HCT116 (cell line): ENCODE measurements at regions not wholly inside any gene's neighbourhood (a gene's known extent, or its start where the extent isn't known, plus 50 kb on each side); places are given as distances from the start of the nearest gene placed in this dataset.

ENCODE experiments used
- ATAC-seq: fragments of 200-7000 bp; cut with Tn5 transposase; 2 replicates; pipeline ENCODE4 v1.9.1; 2020; ENCODE audit warnings: mild to moderate bottlenecking, moderate library complexity
- BruUV-seq: library from RNA; stranded (reverse); fragments of 400-500 nt; replicated peaks from 2 replicates; lab custom pipeline; 2021; lab: Mats Ljungman, UMichigan
- CTCF ChIA-PET: fragments of 300-600 bp; sonication (Branson Sonifier 250); formaldehyde crosslinking; loops from one replicate; lab custom pipeline; 2021; ENCODE audit warnings: antibody characterized with exemption; lab: Charles Lee
- POLR2A ChIA-PET: fragments of 300-600, 350-600 bp; sonication (Branson Sonifier 250); formaldehyde crosslinking; loops from one replicate; lab custom pipeline; 2021; ENCODE audit warnings: antibody characterized with exemption; lab: Charles Lee
- RAD21 ChIA-PET, 2 experiments: fragments of 300-600 bp; sonication (Branson Sonifier 250); formaldehyde crosslinking; loops; one replicate each; lab custom pipeline; 2023; ENCODE audit warnings: low total read pairs in 2 of 2; ENCODE audit not compliant: uncharacterized antibody in 2 of 2, unreplicated experiment in 2 of 2, low non-redundant PET in 1 of 2; lab: Charles Lee
- DNase-seq: peaks from one replicate; pipeline ENCODE4 v3.0.0-alpha.2; 2010; ENCODE audit warnings: low read depth, low spot score
- H2AFZ ChIP-seq: fragments of 200-600 bp; shearing (Covaris generic), sonication (generic); 2 replicates; pipeline ENCODE4 v1.6.1; 2017; ENCODE audit warnings: low read depth, mixed run types, mixed read lengths, antibody characterized with exemption, low read length; ENCODE audit not compliant: poor library complexity, severe bottlenecking
- H3K27ac ChIP-seq: 2 replicates; pipeline ENCODE4 v1.5.1; 2012; ENCODE audit warnings: low read depth, low read length
- H3K27me3 ChIP-seq: fragments of 200-600 bp; sonication (generic); 2 replicates; pipeline ENCODE4 v1.6.1; 2016; ENCODE audit warnings: mixed run types, low read length, mixed read lengths; ENCODE audit not compliant: insufficient read depth
- H3K36me3 ChIP-seq, 2 experiments: fragments of 200-500 bp in 1 of 2; fragments of 200-600 bp in 1 of 2; sonication (Bioruptor generic) in 1 of 2; sonication (generic) in 1 of 2; 2 replicates each; pipeline versions ENCODE4 v1.5.1 to v1.6.1; 2014 to 2016; ENCODE audit warnings: low read length in 2 of 2, inconsistent platforms in 1 of 2, mixed read lengths in 1 of 2, mixed run types in 1 of 2; ENCODE audit not compliant: insufficient read depth in 2 of 2, control insufficient read depth in 1 of 2
- H3K4me1 ChIP-seq, 2 experiments: fragments of 200-600 bp in 1 of 2; sonication (generic) in 1 of 2; 2 replicates each; pipeline versions ENCODE4 v1.5.1 to v1.6.1; 2012 to 2017; ENCODE audit warnings: low read length in 2 of 2, inconsistent platforms in 1 of 2, mild to moderate bottlenecking in 1 of 2, mixed read lengths in 1 of 2, mixed run types in 1 of 2, moderate library complexity in 1 of 2; ENCODE audit not compliant: insufficient read depth in 2 of 2, control insufficient read depth in 1 of 2
- H3K4me2 ChIP-seq: fragments of 200-600 bp; sonication (generic); 2 replicates; pipeline ENCODE4 v1.6.1; 2017; ENCODE audit warnings: mixed run types, low read length, mixed read lengths
- H3K4me3 ChIP-seq, 2 experiments: fragments of 200-600 bp in 1 of 2; sonication (generic) in 1 of 2; replicated peaks in 1 of 2; 2 replicates each; pipeline ENCODE4 v1.5.1; 2011 to 2016; ENCODE audit warnings: low read length in 2 of 2, control low read depth in 1 of 2, low read depth in 1 of 2, mild to moderate bottlenecking in 1 of 2, mixed read lengths in 1 of 2, mixed run types in 1 of 2
- H3K79me2 ChIP-seq: fragments of 200-600 bp; sonication (generic); 2 replicates; pipeline ENCODE4 v1.6.1; 2017; ENCODE audit warnings: mild to moderate bottlenecking, mixed run types, low read length, moderate library complexity, mixed read lengths; ENCODE audit not compliant: insufficient read depth
- H3K9ac ChIP-seq: fragments of 200-600 bp; sonication (generic); 2 replicates; pipeline ENCODE4 v1.6.1; 2016; ENCODE audit warnings: low read length, mixed read lengths
- H3K9me2 ChIP-seq: fragments of 200-600 bp; sonication (generic), shearing (Covaris generic); 2 replicates; pipeline ENCODE4 v1.6.1; 2017; ENCODE audit warnings: mixed run types, mild to moderate bottlenecking, moderate library complexity; ENCODE audit not compliant: insufficient read depth
- H3K9me3 ChIP-seq, 2 experiments: fragments of 200-500 bp in 1 of 2; fragments of 200-600 bp in 1 of 2; sonication (Bioruptor generic) in 1 of 2; sonication (generic) in 1 of 2; 2 replicates each; pipeline ENCODE4 v1.6.1; 2014 to 2017; ENCODE audit warnings: low read length in 2 of 2, mixed read lengths in 2 of 2, inconsistent platforms in 1 of 2, low read depth in 1 of 2, mild to moderate bottlenecking in 1 of 2, mixed run types in 1 of 2, moderate library complexity in 1 of 2; ENCODE audit not compliant: control insufficient read depth in 1 of 2, insufficient read depth in 1 of 2
- H4K20me1 ChIP-seq: fragments of 200-600 bp; sonication (generic), shearing (Covaris generic); 2 replicates; pipeline ENCODE4 v1.6.1; 2017; ENCODE audit warnings: mixed run types, mild to moderate bottlenecking, moderate library complexity; ENCODE audit not compliant: insufficient read depth
- CBX3 ChIP-seq: IDR thresholded peaks from 2 replicates; pipeline ENCODE4 v1.6.1; 2012; ENCODE audit warnings: low read depth
- EGR1 ChIP-seq: IDR thresholded peaks from 2 replicates; pipeline ENCODE4 v1.6.1; 2012; ENCODE audit warnings: low read depth
- ELF1 ChIP-seq: IDR thresholded peaks from 2 replicates; pipeline ENCODE4 v1.6.1; 2012; ENCODE audit warnings: low read depth, borderline replicate concordance
- EZH2 ChIP-seq: fragments of 200-600 bp; sonication (generic); IDR thresholded peaks from 2 replicates; pipeline ENCODE4 v1.6.1; 2017; ENCODE audit warnings: antibody characterized with exemption, mixed run types
- FOSL1 ChIP-seq: IDR thresholded peaks from 2 replicates; pipeline ENCODE4 v1.6.1; 2012; ENCODE audit warnings: low read depth
- JUND ChIP-seq: IDR thresholded peaks from 2 replicates; pipeline ENCODE4 v1.6.1; 2012
- MAX ChIP-seq: IDR thresholded peaks from 2 replicates; pipeline ENCODE4 v1.6.1; 2012
- POLR2AphosphoS5 ChIP-seq: IDR thresholded peaks from 2 replicates; pipeline ENCODE4 v1.6.1; 2011; ENCODE audit warnings: mild to moderate bottlenecking, low read depth, low read length, moderate library complexity
- REST ChIP-seq: IDR thresholded peaks from 2 replicates; pipeline ENCODE4 v1.6.1; 2012; ENCODE audit warnings: low read depth
- SP1 ChIP-seq: IDR thresholded peaks from 2 replicates; pipeline ENCODE4 v1.6.1; 2012; ENCODE audit warnings: low read depth
- YY1 ChIP-seq: IDR thresholded peaks from 2 replicates; pipeline ENCODE4 v1.6.1; 2011; ENCODE audit warnings: low read length, low read depth, moderate library complexity, mild to moderate bottlenecking; ENCODE audit not compliant: insufficient replicate concordance; ENCODE audit errors: extremely low read depth
- ZFX ChIP-seq: fragments of 450-650 bp; IDR thresholded peaks from 2 replicates; pipeline ENCODE4 v1.6.1; 2017
- intact Hi-C: fragments of 100-400 bp; cut with micrococcal nuclease; formaldehyde crosslinking; loops from 2 replicates; pipeline ENCODE4 v1.10.0; 2022

GRCh38 chr3:118400086-118400485 lies 634.6 kb downstream of the IGSF11 start:
- intact Hi-C loops, result no loop called here
- Histone ChIP-seq H3K4me2 (no peak overlapping the region), H3K36me3 (no peaks in the 10 kb centered on the region), H3K9me3 (no peaks in the 10 kb centered on the region), H3K79me2 (no peaks in the 10 kb centered on the region), H2AFZ (no peak overlapping the region), H3K27ac (no peak overlapping the region), H3K9me2 (no peaks in the 10 kb centered on the region), H3K4me3 (no peak overlapping the region)
- ATAC-seq (no peak), DNase-seq (no peak)
- RAD21 ChIA-PET, result no interaction called here
- TF ChIP-seq CBX3, result no peak
- TF ChIP-seq REST, result no peak
- no peak for TF ChIP-seq ZFX
- TF ChIP-seq JUND, result no peak
- no peak for TF ChIP-seq YY1
- no peak for TF ChIP-seq POLR2AphosphoS5
- TF ChIP-seq SP1, result no peak
- no peak for TF ChIP-seq EGR1
- TF ChIP-seq MAX, result no peak
- TF ChIP-seq ELF1, result no peak
- no peak for TF ChIP-seq FOSL1
- TF ChIP-seq EZH2, result no peak
- TF ChIP-seq, all 23 proteins: peak for 0
- no peaks in the 10 kb centered on the region for H3K4me1 ChIP-seq
- H3K27me3 ChIP-seq, result no peaks in the 10 kb centered on the region
- no peak overlapping the region for H3K9ac ChIP-seq
- POLR2A ChIA-PET, result no interaction called here
- BruUV-seq, result no TSS peak
- CTCF ChIA-PET, result no interaction called here
- no peaks in the 10 kb centered on the region for H4K20me1 ChIP-seq
